ENCODE measurements at regions not wholly inside any gene's neighbourhood (a gene's known extent, or its start where the extent isn't known, plus 50 kb on each side); places are given as distances from the start of the nearest gene placed in this dataset.

DNA sequence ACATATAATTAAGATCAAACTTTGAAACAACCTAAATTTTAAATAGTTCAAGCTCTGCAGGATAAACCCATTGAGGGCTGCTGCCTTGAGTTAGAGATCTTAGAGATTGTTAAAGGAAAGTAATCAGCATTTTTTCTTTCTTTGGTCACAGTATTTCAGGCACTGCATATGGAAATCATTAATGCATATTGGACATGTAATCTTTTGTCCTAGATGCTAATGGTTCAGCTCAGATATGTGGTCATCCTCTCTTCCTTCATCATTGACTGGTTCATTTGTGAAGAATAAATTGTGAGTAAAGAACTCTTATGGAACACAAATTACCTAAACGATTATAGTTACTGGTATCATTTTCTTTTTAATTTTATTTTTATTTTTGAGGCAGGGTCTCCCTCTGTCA, 82.0 kb upstream of the PRLR start:
- no peak for DNase-seq

DNA sequence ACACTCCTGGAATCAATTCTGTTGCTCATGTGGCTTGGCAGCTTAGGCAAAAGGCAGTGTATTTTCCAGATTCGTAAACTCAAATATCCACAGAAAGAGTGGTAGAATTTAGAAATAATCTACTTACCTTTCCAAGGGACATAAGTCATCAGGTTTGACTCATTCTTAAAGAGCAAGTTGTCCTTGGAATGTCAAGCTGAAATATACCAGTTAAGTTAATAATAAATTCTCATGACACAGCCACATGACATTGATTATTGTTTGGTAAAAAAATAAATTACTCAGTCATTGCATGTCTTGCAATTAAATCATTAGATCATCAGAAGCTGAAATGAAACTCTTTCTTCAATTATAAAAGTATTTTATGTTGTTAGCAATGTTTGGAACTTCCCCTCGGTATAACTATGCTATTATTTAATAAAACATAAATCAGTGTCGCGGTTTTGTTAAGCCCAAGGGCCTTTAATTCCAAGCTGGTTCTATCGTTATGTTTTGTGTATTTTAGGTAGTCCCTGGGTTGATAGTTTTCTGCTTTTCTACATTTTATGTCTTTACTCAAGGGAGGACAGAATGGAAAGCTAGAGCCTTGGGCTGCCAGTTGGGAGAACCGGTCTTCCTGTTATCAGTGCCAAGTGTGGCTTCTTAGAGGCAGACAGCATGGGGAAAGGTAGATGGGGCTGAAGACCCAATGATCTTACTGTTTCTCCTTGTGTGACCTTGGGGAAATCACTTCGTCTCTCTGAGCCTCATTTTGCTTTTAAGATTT, 79.3 kb upstream of the PRLR start:
- DNase-seq: no peak

DNA sequence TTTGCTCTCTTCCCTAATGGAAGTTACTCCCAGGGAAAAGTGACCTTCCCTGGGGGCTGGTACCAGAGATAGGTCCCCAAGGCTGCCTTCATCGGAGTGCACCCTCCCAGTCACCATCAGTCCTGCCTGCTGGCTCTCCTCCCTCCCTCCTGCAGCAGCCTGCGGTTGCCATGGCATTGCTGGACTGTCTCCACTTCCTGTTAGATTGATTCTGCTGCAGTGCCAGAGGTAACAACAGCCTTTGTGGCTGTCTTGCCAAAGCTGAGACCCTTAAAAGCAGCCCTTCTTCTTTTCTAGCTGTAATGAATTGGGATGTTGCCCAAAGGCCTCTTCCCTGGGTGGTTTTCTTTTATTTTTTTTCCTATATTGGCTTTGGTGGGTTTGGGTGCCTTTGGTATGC, 78.1 kb upstream of the PRLR start:
- DNase-seq: no peak

- DNase-seq: no peak
Observed at GRCh38 chr5:35306716-35307365, 76.6 kb upstream of the PRLR start.

DNA sequence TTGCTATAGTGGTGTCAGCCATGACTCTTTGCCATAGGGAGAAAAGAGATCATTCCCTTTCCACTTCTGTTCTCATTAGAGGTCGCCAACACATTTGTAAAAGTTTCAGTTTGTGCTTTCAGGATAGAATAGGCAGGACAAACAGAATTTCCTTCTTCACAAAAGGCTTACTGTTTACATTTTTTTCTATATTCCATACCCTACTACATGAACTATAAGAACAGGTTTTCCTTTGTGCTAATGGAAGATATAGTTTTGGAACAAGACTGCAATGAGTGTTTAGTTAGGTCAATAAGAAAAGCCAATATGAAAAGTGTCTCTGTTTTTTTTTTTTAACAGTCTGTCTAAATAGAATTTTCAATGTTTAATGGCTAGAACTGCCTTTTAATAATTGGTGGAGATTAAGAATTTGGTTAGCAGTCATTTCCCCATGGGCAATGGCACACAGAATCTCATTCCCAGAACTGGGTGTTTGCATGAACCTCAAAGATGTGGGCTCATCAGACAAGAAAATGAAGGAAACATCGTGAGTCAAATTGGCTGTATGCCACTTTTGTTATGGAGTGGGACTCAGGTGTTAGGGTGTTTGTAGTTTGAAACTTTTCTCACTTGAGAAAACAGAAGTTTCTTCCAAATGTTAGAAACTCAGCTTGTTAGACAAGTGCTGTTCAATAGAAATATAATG, 75.2 kb upstream of the PRLR start:
- no peak for DNase-seq

GRCh38 chr5:35304291-35304690, 74.0 kb upstream of the PRLR start:
- no peak for DNase-seq

GRCh38 chr5:35303152-35303551, 72.9 kb upstream of the PRLR start:
- DNase-seq: no peak

- DNase-seq: no peak
Observed at GRCh38 chr5:35302544-35302943, 72.3 kb upstream of the PRLR start.

DNA sequence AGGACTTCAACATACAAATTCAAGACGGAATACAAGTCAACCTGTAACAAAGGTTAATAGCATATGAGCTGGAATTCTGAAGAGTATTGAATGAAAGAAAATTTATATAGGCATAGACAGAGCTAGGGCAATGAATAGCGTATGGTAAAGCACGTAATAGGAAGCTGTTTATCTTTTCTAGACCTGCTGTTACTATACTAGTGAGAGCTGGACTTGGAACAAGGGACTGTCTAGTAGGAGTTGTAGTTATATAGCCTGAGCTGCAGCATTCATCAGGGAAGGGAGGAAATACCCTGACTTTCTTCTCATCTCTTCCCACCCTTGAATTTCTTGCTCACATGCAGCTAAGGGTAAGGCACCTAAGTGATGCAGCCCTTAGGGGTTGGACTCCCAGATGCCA, 67.5 kb upstream of the PRLR start:
- DNase-seq: no peak

GRCh38 chr5:35294976-35295375, 64.7 kb upstream of the PRLR start:
- peak; percentile 57 for DNase-seq

DNA sequence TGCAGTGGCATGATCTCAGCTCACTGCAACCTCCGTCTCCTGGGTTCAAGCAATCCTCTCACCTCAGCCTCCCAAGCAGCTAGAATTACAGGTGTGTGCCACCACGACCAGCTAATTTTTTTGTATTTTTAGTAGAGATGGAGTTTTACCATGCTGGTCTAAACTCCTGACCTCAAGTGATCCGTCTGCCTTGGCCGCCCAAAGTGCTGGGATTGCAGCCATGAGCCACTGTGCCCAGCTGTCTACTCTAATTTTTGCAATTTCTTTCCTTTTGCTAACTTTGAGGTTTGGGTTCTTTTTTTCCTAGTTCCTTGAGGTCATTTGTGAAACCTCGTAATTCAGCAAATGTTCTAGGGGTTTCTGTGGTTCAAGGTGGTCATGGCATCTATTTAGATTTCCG, 63.7 kb upstream of the PRLR start:
- no peak for DNase-seq

DNA sequence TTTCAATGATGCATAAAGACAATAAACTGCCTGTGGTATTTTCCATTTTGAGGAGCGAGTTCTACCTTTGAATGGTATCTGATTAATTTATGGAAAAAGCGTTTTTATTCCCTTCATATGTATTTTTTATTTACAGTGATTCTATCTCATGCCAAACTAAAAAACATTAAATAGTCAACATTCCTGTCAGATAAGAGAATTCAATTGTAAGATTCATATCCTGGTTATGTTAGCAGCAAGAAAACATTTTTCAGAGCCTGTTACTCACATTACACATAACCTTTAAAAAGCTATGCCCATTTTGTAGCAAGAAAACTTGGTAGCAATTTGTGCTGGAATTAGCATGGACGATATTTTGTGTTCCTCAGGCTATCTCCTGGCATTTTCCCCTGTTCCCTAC, 55.1 kb upstream of the PRLR start:
- no peak for DNase-seq

DNA sequence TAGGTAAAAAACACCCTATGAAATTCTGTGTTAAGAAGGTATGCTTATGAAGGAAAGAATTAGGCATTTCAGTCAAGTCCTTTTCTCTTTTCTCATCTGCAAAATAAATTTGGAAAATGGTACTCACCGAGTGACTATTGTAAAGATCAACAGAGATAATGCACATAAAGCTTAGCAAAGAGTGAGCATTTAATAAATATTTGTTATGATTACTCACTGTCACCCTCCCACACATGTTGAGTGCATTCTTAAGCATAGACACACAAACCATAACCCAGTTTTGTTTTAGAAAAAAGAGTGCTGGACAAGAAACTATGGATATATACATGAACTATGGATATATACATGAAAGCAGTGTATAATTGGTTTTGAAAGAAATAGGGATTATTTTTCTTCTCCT, 54.7 kb upstream of the PRLR start:
- no peak for DNase-seq

DNA sequence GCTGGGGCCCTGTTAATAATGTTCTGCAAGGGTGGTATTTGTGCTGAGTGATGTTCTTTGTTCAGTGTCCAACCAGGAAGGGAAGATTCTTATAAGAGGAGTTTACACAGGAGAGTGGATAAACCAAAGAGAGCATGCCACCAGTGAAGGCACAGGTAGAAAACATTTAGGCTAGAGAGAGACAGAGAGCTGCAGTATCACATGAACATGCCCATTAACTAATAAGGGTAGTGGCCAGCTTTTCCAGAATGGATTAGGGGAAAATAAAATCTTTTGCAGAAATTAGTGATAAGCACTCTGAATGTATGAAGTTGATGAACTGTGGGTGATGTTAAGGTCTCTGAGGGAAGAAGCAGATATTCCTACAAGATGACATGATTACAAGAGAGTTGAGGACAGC, 54.1 kb upstream of the PRLR start:
- no peak for DNase-seq

DNA sequence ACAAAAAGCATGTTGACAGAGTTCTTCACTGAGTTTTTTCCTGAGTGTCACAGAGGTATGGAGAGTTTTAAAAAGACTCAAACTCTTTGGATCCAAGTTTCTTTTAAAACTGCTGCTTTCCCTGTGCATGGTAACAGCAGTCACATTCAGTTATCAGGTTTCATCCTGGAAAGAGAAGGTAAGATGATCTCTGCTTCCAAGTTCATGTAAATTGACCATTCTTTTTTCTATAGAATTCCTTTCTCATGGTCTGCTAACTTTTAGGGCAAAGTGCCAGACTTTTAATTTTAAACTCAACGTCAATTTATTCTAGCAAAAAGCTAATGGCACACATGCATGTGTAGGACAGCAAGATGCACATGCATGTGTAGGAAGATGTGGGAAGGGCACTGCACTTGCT, 52.5 kb upstream of the PRLR start:
- DNase-seq: no peak

GRCh38 chr5:35281613-35282012, 51.3 kb upstream of the PRLR start:
- no peak for DNase-seq

Data from NCI-H2171 (cell line).